K562 (cell line): ENCODE measurements at regions not wholly inside any gene's neighbourhood (a gene's known extent, or its start where the extent isn't known, plus 50 kb on each side); places are given as distances from the start of the nearest gene placed in this dataset.
A peak's percentile ranks its signal among the peaks of the same experiment; 100 is the strongest.
"Not testable (repeated sequence)": the region's sequence is repeated elsewhere in the genome, so short reads cannot be mapped to it uniquely, and the experiment has no call there.

Experiments used
- AFF4 ChIP-seq: sonication (generic); formaldehyde crosslinking; IDR thresholded peaks from 2 replicates; pipeline ENCODE4 v1.8.0; 2023; ENCODE audit warnings: mild to moderate bottlenecking, missing genetic modification reagents
- CEBPB ChIP-seq: fragments of 450-650 bp; IDR thresholded peaks from 2 replicates; pipeline ENCODE4 v1.6.1; 2016; ENCODE audit warnings: missing genetic modification characterization, missing compliant biosample characterization
- CTCF ChIP-seq, 3 experiments: IDR thresholded peaks in 2 of 3; conservative IDR thresholded peaks in 1 of 3; 2 replicates each; pipeline ENCODE4 v1.5.1; 2011 to 2012; ENCODE audit warnings: low read length in 3 of 3, mild to moderate bottlenecking in 3 of 3, control low read depth in 2 of 3, improper control_type of control experiment in 1 of 3, inconsistent platforms in 1 of 3, low read depth in 1 of 3, mixed read lengths in 1 of 3, moderate library complexity in 1 of 3; ENCODE audit not compliant: insufficient read depth in 2 of 3
- HCFC1 ChIP-seq: IDR thresholded peaks from 2 replicates; pipeline ENCODE4 v1.6.1; 2012; ENCODE audit warnings: low read depth, low read length, improper control_type of control experiment
- HOMEZ ChIP-seq: fragments of 250-450 bp; sonication (Bioruptor Pico); IDR thresholded peaks from 2 replicates; pipeline ENCODE4 v1.4.0; 2020; ENCODE audit warnings: mild to moderate bottlenecking, moderate library complexity
- ILF3 ChIP-seq: fragments of 450-650 bp; IDR thresholded peaks from 2 replicates; pipeline ENCODE4 v1.6.1; 2018; ENCODE audit warnings: antibody characterized with exemption, mild to moderate bottlenecking, moderate library complexity, borderline replicate concordance
- NFRKB ChIP-seq: fragments of 450-650 bp; IDR thresholded peaks from 2 replicates; pipeline ENCODE4 v1.6.1; 2016; ENCODE audit warnings: low read depth
- SIN3A ChIP-seq, 2 experiments: fragments of 150-350 bp in 1 of 2; IDR thresholded peaks; 2 replicates each; pipeline ENCODE4 v1.6.1; 2011 to 2016; ENCODE audit warnings: borderline replicate concordance in 2 of 2, low read depth in 2 of 2, low read length in 2 of 2, mild to moderate bottlenecking in 2 of 2, moderate library complexity in 2 of 2; ENCODE audit not compliant: control insufficient read depth in 1 of 2
- SMC3 ChIP-seq: conservative IDR thresholded peaks from 2 replicates; pipeline ENCODE4 v1.6.1; 2011; ENCODE audit warnings: low read depth, low read length, improper control_type of control experiment; ENCODE audit not compliant: insufficient read depth
- TCF15 ChIP-seq: fragments of 250-450 bp; sonication (Bioruptor Pico); IDR thresholded peaks from 2 replicates; pipeline ENCODE4 v1.8.0; 2022; ENCODE audit warnings: moderate library complexity, mild to moderate bottlenecking, inconsistent platforms
- USF2 ChIP-seq: sonication (generic); formaldehyde crosslinking; IDR thresholded peaks from 2 replicates; pipeline ENCODE4 v1.5.0; 2020; ENCODE audit warnings: missing genetic modification reagents
- ZNF274 ChIP-seq: IDR thresholded peaks from 2 replicates; pipeline ENCODE4 v1.6.1; 2011; ENCODE audit warnings: low read depth, mild to moderate bottlenecking, low read length, moderate library complexity, borderline replicate concordance
- ZNF41 ChIP-seq: fragments of 250-450 bp; sonication (Bioruptor Pico); conservative IDR thresholded peaks from 2 replicates; pipeline ENCODE4 v1.4.0; 2020; ENCODE audit warnings: mild to moderate bottlenecking

GRCh38 chr2:90027231-90027643 is 1335.8 kb downstream of the RPIA start:
- not testable (repeated sequence) for TF ChIP-seq ZNF274; TCF15 (CRISPR knock-in tag); SIN3A (IDR thresholded peaks at IDR 0.05; ENCODE audit: borderline replicate concordance in 2 of 2, control insufficient read depth in 1 of 2, low read depth in 2 of 2, low read length in 2 of 2); USF2 (CRISPR knock-in tag); HCFC1; CEBPB (tag); NFRKB; AFF4 (CRISPR knock-in tag); ILF3; HOMEZ (CRISPR knock-in tag); ZNF41 (CRISPR knock-in tag); SMC3
- peak in 2 of 3 experiments; percentile 11 to 15; a peak in 1 of 6 replicates for TF ChIP-seq CTCF (IDR thresholded peaks at IDR 0.05 in 2 of 3, conservative IDR thresholded peaks at IDR 0.05 in 1 of 3; ENCODE audit: insufficient read depth in 2 of 3, low read depth in 1 of 3, low read length in 3 of 3)
